HCT116 (cell line): ENCODE measurements at regions not wholly inside any gene's neighbourhood (a gene's known extent, or its start where the extent isn't known, plus 50 kb on each side); places are given as distances from the start of the nearest gene placed in this dataset.

ENCODE experiments used
- ATAC-seq: fragments of 200-7000 bp; cut with Tn5 transposase; 2 replicates; pipeline ENCODE4 v1.9.1; 2020; ENCODE audit warnings: mild to moderate bottlenecking, moderate library complexity
- BruUV-seq: library from RNA; stranded (reverse); fragments of 400-500 nt; replicated peaks from 2 replicates; lab custom pipeline; 2021; lab: Mats Ljungman, UMichigan
- CTCF ChIA-PET: fragments of 300-600 bp; sonication (Branson Sonifier 250); formaldehyde crosslinking; loops from one replicate; lab custom pipeline; 2021; ENCODE audit warnings: antibody characterized with exemption; lab: Charles Lee
- POLR2A ChIA-PET: fragments of 300-600, 350-600 bp; sonication (Branson Sonifier 250); formaldehyde crosslinking; loops from one replicate; lab custom pipeline; 2021; ENCODE audit warnings: antibody characterized with exemption; lab: Charles Lee
- RAD21 ChIA-PET, 2 experiments: fragments of 300-600 bp; sonication (Branson Sonifier 250); formaldehyde crosslinking; loops; one replicate each; lab custom pipeline; 2023; ENCODE audit warnings: low total read pairs in 2 of 2; ENCODE audit not compliant: uncharacterized antibody in 2 of 2, unreplicated experiment in 2 of 2, low non-redundant PET in 1 of 2; lab: Charles Lee
- DNase-seq: peaks from one replicate; pipeline ENCODE4 v3.0.0-alpha.2; 2010; ENCODE audit warnings: low read depth, low spot score
- H2AFZ ChIP-seq: fragments of 200-600 bp; shearing (Covaris generic), sonication (generic); 2 replicates; pipeline ENCODE4 v1.6.1; 2017; ENCODE audit warnings: low read depth, mixed run types, mixed read lengths, antibody characterized with exemption, low read length; ENCODE audit not compliant: poor library complexity, severe bottlenecking
- H3K27ac ChIP-seq: 2 replicates; pipeline ENCODE4 v1.5.1; 2012; ENCODE audit warnings: low read depth, low read length
- H3K27me3 ChIP-seq: fragments of 200-600 bp; sonication (generic); 2 replicates; pipeline ENCODE4 v1.6.1; 2016; ENCODE audit warnings: mixed run types, low read length, mixed read lengths; ENCODE audit not compliant: insufficient read depth
- H3K36me3 ChIP-seq, 2 experiments: fragments of 200-500 bp in 1 of 2; fragments of 200-600 bp in 1 of 2; sonication (Bioruptor generic) in 1 of 2; sonication (generic) in 1 of 2; 2 replicates each; pipeline versions ENCODE4 v1.5.1 to v1.6.1; 2014 to 2016; ENCODE audit warnings: low read length in 2 of 2, inconsistent platforms in 1 of 2, mixed read lengths in 1 of 2, mixed run types in 1 of 2; ENCODE audit not compliant: insufficient read depth in 2 of 2, control insufficient read depth in 1 of 2
- H3K4me1 ChIP-seq, 2 experiments: fragments of 200-600 bp in 1 of 2; sonication (generic) in 1 of 2; 2 replicates each; pipeline versions ENCODE4 v1.5.1 to v1.6.1; 2012 to 2017; ENCODE audit warnings: low read length in 2 of 2, inconsistent platforms in 1 of 2, mild to moderate bottlenecking in 1 of 2, mixed read lengths in 1 of 2, mixed run types in 1 of 2, moderate library complexity in 1 of 2; ENCODE audit not compliant: insufficient read depth in 2 of 2, control insufficient read depth in 1 of 2
- H3K4me2 ChIP-seq: fragments of 200-600 bp; sonication (generic); 2 replicates; pipeline ENCODE4 v1.6.1; 2017; ENCODE audit warnings: mixed run types, low read length, mixed read lengths
- H3K4me3 ChIP-seq, 2 experiments: fragments of 200-600 bp in 1 of 2; sonication (generic) in 1 of 2; replicated peaks in 1 of 2; 2 replicates each; pipeline ENCODE4 v1.5.1; 2011 to 2016; ENCODE audit warnings: low read length in 2 of 2, control low read depth in 1 of 2, low read depth in 1 of 2, mild to moderate bottlenecking in 1 of 2, mixed read lengths in 1 of 2, mixed run types in 1 of 2
- H3K79me2 ChIP-seq: fragments of 200-600 bp; sonication (generic); 2 replicates; pipeline ENCODE4 v1.6.1; 2017; ENCODE audit warnings: mild to moderate bottlenecking, mixed run types, low read length, moderate library complexity, mixed read lengths; ENCODE audit not compliant: insufficient read depth
- H3K9ac ChIP-seq: fragments of 200-600 bp; sonication (generic); 2 replicates; pipeline ENCODE4 v1.6.1; 2016; ENCODE audit warnings: low read length, mixed read lengths
- H3K9me2 ChIP-seq: fragments of 200-600 bp; sonication (generic), shearing (Covaris generic); 2 replicates; pipeline ENCODE4 v1.6.1; 2017; ENCODE audit warnings: mixed run types, mild to moderate bottlenecking, moderate library complexity; ENCODE audit not compliant: insufficient read depth
- H3K9me3 ChIP-seq, 2 experiments: fragments of 200-500 bp in 1 of 2; fragments of 200-600 bp in 1 of 2; sonication (Bioruptor generic) in 1 of 2; sonication (generic) in 1 of 2; 2 replicates each; pipeline ENCODE4 v1.6.1; 2014 to 2017; ENCODE audit warnings: low read length in 2 of 2, mixed read lengths in 2 of 2, inconsistent platforms in 1 of 2, low read depth in 1 of 2, mild to moderate bottlenecking in 1 of 2, mixed run types in 1 of 2, moderate library complexity in 1 of 2; ENCODE audit not compliant: control insufficient read depth in 1 of 2, insufficient read depth in 1 of 2
- H4K20me1 ChIP-seq: fragments of 200-600 bp; sonication (generic), shearing (Covaris generic); 2 replicates; pipeline ENCODE4 v1.6.1; 2017; ENCODE audit warnings: mixed run types, mild to moderate bottlenecking, moderate library complexity; ENCODE audit not compliant: insufficient read depth
- CBX3 ChIP-seq: IDR thresholded peaks from 2 replicates; pipeline ENCODE4 v1.6.1; 2012; ENCODE audit warnings: low read depth
- CEBPB ChIP-seq: IDR thresholded peaks from 2 replicates; pipeline ENCODE4 v1.6.1; 2012; ENCODE audit warnings: low read depth
- ELF1 ChIP-seq: IDR thresholded peaks from 2 replicates; pipeline ENCODE4 v1.6.1; 2012; ENCODE audit warnings: low read depth, borderline replicate concordance
- EZH2 ChIP-seq: fragments of 200-600 bp; sonication (generic); IDR thresholded peaks from 2 replicates; pipeline ENCODE4 v1.6.1; 2017; ENCODE audit warnings: antibody characterized with exemption, mixed run types
- EZH2phosphoT487 ChIP-seq: fragments of 200-600 bp; IDR thresholded peaks from 2 replicates; pipeline ENCODE4 v1.6.1; 2018; ENCODE audit warnings: antibody characterized with exemption, borderline replicate concordance
- FOSL1 ChIP-seq: IDR thresholded peaks from 2 replicates; pipeline ENCODE4 v1.6.1; 2012; ENCODE audit warnings: low read depth
- JUND ChIP-seq: IDR thresholded peaks from 2 replicates; pipeline ENCODE4 v1.6.1; 2012
- POLR2A ChIP-seq: IDR thresholded peaks from 2 replicates; pipeline ENCODE4 v1.7.0; 2011; ENCODE audit warnings: borderline replicate concordance; ENCODE audit not compliant: insufficient read depth, insufficient read length; ENCODE audit errors: extremely low read depth
- SP1 ChIP-seq: IDR thresholded peaks from 2 replicates; pipeline ENCODE4 v1.6.1; 2012; ENCODE audit warnings: low read depth
- SRF ChIP-seq: IDR thresholded peaks from 2 replicates; pipeline ENCODE4 v1.6.1; 2012; ENCODE audit warnings: low read depth
- TCF7L2 ChIP-seq: IDR thresholded peaks from 2 replicates; pipeline ENCODE4 v1.7.0; 2011; ENCODE audit warnings: borderline replicate concordance, inconsistent platforms; ENCODE audit not compliant: insufficient read depth, insufficient read length; ENCODE audit errors: extremely low read depth
- YY1 ChIP-seq: IDR thresholded peaks from 2 replicates; pipeline ENCODE4 v1.6.1; 2011; ENCODE audit warnings: low read length, low read depth, moderate library complexity, mild to moderate bottlenecking; ENCODE audit not compliant: insufficient replicate concordance; ENCODE audit errors: extremely low read depth
- ZFX ChIP-seq: fragments of 450-650 bp; IDR thresholded peaks from 2 replicates; pipeline ENCODE4 v1.6.1; 2017
- ZNF274 ChIP-seq: fragments of 200-500 bp; sonication (Bioruptor generic); IDR thresholded peaks from 2 replicates; pipeline ENCODE4 v1.6.1; 2014; ENCODE audit warnings: mild to moderate bottlenecking, low read depth, low read length, inconsistent platforms
- intact Hi-C: fragments of 100-400 bp; cut with micrococcal nuclease; formaldehyde crosslinking; loops from 2 replicates; pipeline ENCODE4 v1.10.0; 2022
- TF ChIP-seq, protein P1 (sequence below), 3 experiments: fragments of 200-600 bp in 1 of 3; sonication (generic) in 1 of 3; IDR thresholded peaks in 2 of 3; conservative IDR thresholded peaks in 1 of 3; 2 replicates each; pipeline ENCODE4 v1.5.1; 2012 to 2017; ENCODE audit warnings: low read depth in 2 of 3, low read length in 2 of 3, antibody characterized with exemption in 1 of 3, borderline replicate concordance in 1 of 3, control low read depth in 1 of 3, mild to moderate bottlenecking in 1 of 3, mixed read lengths in 1 of 3, mixed run types in 1 of 3, moderate library complexity in 1 of 3; ENCODE audit not compliant: insufficient read depth in 1 of 3
- TF ChIP-seq, protein P2 (sequence below): IDR thresholded peaks from 2 replicates; pipeline ENCODE4 v1.6.1; 2012
- TF ChIP-seq, protein P3 (sequence below): IDR thresholded peaks from 2 replicates; pipeline ENCODE4 v1.6.1; 2012

DNA sequence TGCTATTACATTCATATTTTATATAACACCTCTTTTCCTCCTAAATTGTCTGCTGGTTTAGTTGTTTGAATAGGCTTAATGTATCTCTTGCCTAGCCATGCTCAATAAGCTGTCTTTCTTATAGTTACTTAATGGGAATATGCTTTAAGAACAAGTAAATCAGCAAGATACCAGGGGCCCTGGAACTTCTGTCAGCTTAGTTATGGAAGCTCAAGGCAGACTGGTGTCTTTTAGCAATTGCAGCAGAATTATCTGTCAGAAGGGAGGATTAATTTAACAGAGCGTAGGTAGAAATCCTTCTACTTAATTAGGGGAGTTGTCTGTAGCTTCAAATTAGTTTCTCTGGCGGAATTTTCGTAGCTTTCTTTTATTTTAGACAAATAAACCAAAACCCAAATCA, 94.9 kb downstream of the C11orf91 start:
- Histone ChIP-seq H3K9me2 (no peaks in the 10 kb centered on the region), H3K9me3 (no peaks in the 10 kb centered on the region), H3K9ac (no peak overlapping the region), H4K20me1 (no peaks in the 10 kb centered on the region), H3K36me3 (no peaks in the 10 kb centered on the region), H3K27ac (no peak overlapping the region), H2AFZ (no peak overlapping the region)
- CTCF ChIA-PET: no interaction called here
- RAD21 ChIA-PET: no interaction called here
- intact Hi-C loops: no loop called here
- no TSS peak for BruUV-seq
- TF ChIP-seq ZNF274 (no peak), CBX3 (no peak), EZH2 (no peak)
- TF ChIP-seq, protein P1, sequence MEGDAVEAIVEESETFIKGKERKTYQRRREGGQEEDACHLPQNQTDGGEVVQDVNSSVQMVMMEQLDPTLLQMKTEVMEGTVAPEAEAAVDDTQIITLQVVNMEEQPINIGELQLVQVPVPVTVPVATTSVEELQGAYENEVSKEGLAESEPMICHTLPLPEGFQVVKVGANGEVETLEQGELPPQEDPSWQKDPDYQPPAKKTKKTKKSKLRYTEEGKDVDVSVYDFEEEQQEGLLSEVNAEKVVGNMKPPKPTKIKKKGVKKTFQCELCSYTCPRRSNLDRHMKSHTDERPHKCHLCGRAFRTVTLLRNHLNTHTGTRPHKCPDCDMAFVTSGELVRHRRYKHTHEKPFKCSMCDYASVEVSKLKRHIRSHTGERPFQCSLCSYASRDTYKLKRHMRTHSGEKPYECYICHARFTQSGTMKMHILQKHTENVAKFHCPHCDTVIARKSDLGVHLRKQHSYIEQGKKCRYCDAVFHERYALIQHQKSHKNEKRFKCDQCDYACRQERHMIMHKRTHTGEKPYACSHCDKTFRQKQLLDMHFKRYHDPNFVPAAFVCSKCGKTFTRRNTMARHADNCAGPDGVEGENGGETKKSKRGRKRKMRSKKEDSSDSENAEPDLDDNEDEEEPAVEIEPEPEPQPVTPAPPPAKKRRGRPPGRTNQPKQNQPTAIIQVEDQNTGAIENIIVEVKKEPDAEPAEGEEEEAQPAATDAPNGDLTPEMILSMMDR (IDR thresholded peaks at IDR 0.05 in 2 of 3, conservative IDR thresholded peaks at IDR 0.05 in 1 of 3; ENCODE audit: borderline replicate concordance in 1 of 3, insufficient read depth in 1 of 3, low read depth in 2 of 3, low read length in 2 of 3): no peak
- TF ChIP-seq, protein P2, sequence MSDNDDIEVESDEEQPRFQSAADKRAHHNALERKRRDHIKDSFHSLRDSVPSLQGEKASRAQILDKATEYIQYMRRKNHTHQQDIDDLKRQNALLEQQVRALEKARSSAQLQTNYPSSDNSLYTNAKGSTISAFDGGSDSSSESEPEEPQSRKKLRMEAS: no peak
- TF ChIP-seq, all 23 proteins: peak for 0
- Histone ChIP-seq H3K27me3 (no peaks in the 10 kb centered on the region), H3K79me2 (no peaks in the 10 kb centered on the region), H3K4me3 (no peak overlapping the region), H3K4me1 (no peaks in the 10 kb centered on the region), H3K4me2 (no peak overlapping the region)
- POLR2A ChIA-PET: no interaction called here
- ATAC-seq (no peak), DNase-seq (no peak)

DNA sequence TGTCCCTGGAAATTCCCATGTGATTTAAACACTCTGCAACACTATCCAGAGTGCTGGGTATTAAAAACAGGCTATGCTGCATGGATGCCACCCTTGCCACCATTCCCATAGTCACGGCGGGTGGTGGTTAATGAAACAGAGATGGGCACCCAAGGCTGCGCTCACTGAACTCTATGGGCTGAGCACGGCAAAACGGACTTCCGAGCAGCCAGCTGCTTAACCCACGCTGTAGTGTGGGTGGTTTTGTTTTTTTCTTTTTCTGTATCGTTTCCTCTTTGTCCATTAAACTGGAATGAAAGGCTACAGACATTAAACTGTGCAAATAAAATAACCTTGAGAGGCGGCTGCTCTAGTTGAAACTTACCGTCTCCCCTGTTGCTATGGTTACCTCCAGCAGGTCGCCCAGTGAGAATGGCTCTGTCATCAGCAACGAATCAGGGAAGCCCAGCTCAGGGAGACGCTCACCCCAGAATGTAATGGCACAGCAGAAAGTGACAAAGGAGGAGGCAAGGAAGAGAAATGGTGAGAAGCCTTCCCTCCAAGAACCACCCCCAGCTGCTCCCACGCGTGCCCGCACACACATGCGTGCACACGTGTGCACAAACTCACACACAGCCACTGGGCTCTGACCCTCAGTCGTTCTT, 102.1 kb downstream of the C11orf91 start:
- Histone ChIP-seq H3K36me3 (no peaks in the 10 kb centered on the region), H3K27me3 (peaks cover 5% of the 10 kb centered on the region; the same call in 1 of the 2 replicates), H3K79me2 (no peaks in the 10 kb centered on the region), H3K9ac (no peak overlapping the region), H3K4me3 (no peak overlapping the region), H3K4me2 (no peak overlapping the region), H3K9me2 (no peaks in the 10 kb centered on the region), H2AFZ (no peak overlapping the region), H3K9me3 (no peaks in the 10 kb centered on the region), H3K27ac (no peak overlapping the region), H3K4me1 (no peaks in the 10 kb centered on the region), H4K20me1 (no peaks in the 10 kb centered on the region)
- DNase-seq: no peak
- ChIA-PET POLR2A (no interaction called here), RAD21 (no interaction called here), CTCF (no interaction called here)
- intact Hi-C loops: no loop called here
- no peak for ATAC-seq
- no TSS peak for BruUV-seq
- TF ChIP-seq, protein P1 (IDR thresholded peaks at IDR 0.05 in 2 of 3, conservative IDR thresholded peaks at IDR 0.05 in 1 of 3; ENCODE audit: borderline replicate concordance in 1 of 3, insufficient read depth in 1 of 3, low read depth in 2 of 3, low read length in 2 of 3): no peak
- TF ChIP-seq, protein P3, sequence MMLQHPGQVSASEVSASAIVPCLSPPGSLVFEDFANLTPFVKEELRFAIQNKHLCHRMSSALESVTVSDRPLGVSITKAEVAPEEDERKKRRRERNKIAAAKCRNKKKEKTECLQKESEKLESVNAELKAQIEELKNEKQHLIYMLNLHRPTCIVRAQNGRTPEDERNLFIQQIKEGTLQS: no peak
- no peak for TF ChIP-seq EZH2
- TF ChIP-seq FOSL1: no peak
- no peak for TF ChIP-seq CBX3
- no peak for TF ChIP-seq ZFX
- no peak for TF ChIP-seq POLR2A
- TF ChIP-seq YY1: no peak
- no peak for TF ChIP-seq ELF1
- TF ChIP-seq TCF7L2: no peak
- TF ChIP-seq SRF: no peak
- TF ChIP-seq JUND: no peak
- TF ChIP-seq CEBPB: no peak
- no peak for TF ChIP-seq SP1
- no peak for TF ChIP-seq EZH2phosphoT487
